T1000 (cell line): ENCODE measurements at regions not wholly inside any gene's neighbourhood (a gene's known extent, or its start where the extent isn't known, plus 50 kb on each side); places are given as distances from the start of the nearest gene placed in this dataset.

ENCODE experiments used
- DNase-seq: peaks from one replicate; lab custom pipeline; 2025; ENCODE audit warnings: mixed read lengths; lab: John Stamatoyannopoulos, UW

- DNase-seq = no peak
Measured at GRCh38 chr3:76687019-76687418, 352.9 kb upstream of the ROBO2 start.

- no peak for DNase-seq
Measured at GRCh38 chr3:76694063-76694462, 345.8 kb upstream of the ROBO2 start.

GRCh38 chr3:76698136-76698706 is 341.7 kb upstream of the ROBO2 start:
- DNase-seq = no peak

- DNase-seq = no peak
Measured at GRCh38 chr3:76699846-76700245, 340.1 kb upstream of the ROBO2 start.

GRCh38 chr3:76700323-76700722 is 339.6 kb upstream of the ROBO2 start:
- DNase-seq = no peak

GRCh38 chr3:76702676-76703075 is 337.2 kb upstream of the ROBO2 start:
- DNase-seq = no peak

GRCh38 chr3:76715426-76715825 is 324.5 kb upstream of the ROBO2 start:
- no peak for DNase-seq

- no peak for DNase-seq
Measured at GRCh38 chr3:76723366-76723765, 316.5 kb upstream of the ROBO2 start.

- no peak for DNase-seq
Measured at GRCh38 chr3:76724075-76724474, 315.8 kb upstream of the ROBO2 start.

GRCh38 chr3:76724706-76725105 is 315.2 kb upstream of the ROBO2 start:
- no peak for DNase-seq

GRCh38 chr3:76726034-76726433 is 313.9 kb upstream of the ROBO2 start:
- DNase-seq = no peak

- no peak for DNase-seq
Measured at GRCh38 chr3:76728426-76728825, 311.5 kb upstream of the ROBO2 start.

GRCh38 chr3:76731471-76731870 is 308.4 kb upstream of the ROBO2 start:
- DNase-seq = no peak

GRCh38 chr3:76733073-76733759 is 306.7 kb upstream of the ROBO2 start:
- DNase-seq = no peak

- no peak for DNase-seq
Measured at GRCh38 chr3:76735152-76735551, 304.7 kb upstream of the ROBO2 start.

- no peak for DNase-seq
Measured at GRCh38 chr3:76753599-76753998, 286.3 kb upstream of the ROBO2 start.

GRCh38 chr3:76754247-76754646 is 285.7 kb upstream of the ROBO2 start:
- no peak for DNase-seq

GRCh38 chr3:76756577-76756976 is 283.3 kb upstream of the ROBO2 start:
- DNase-seq = no peak

- no peak for DNase-seq
Measured at GRCh38 chr3:76760336-76760735, 279.6 kb upstream of the ROBO2 start.

- DNase-seq = no peak
Measured at GRCh38 chr3:76765511-76765910, 274.4 kb upstream of the ROBO2 start.

GRCh38 chr3:76768912-76769311 is 271.0 kb upstream of the ROBO2 start:
- DNase-seq = no peak

GRCh38 chr3:76776927-76777326 is 263.0 kb upstream of the ROBO2 start:
- no peak for DNase-seq

- DNase-seq = no peak
Measured at GRCh38 chr3:76788206-76788605, 251.7 kb upstream of the ROBO2 start.

GRCh38 chr3:76789237-76789636 is 250.7 kb upstream of the ROBO2 start:
- no peak for DNase-seq
